Gastroesophageal sphincter (tissue), 4 donors: ENCODE measurements at regions not wholly inside any gene's neighbourhood (a gene's known extent, or its start where the extent isn't known, plus 50 kb on each side); places are given as distances from the start of the nearest gene placed in this dataset.

Source experiments
- ATAC-seq: fragments of 150-250 bp; one replicate; pipeline ENCODE4 v1.9.1; 2016; ENCODE audit warnings: mild to moderate bottlenecking, moderate library complexity
- H3K27ac ChIP-seq, 4 donors: fragments of 200-600 bp; sonication (generic) in 3 of 4; 1 replicate in 3 of 4; 2 replicates in 1 of 4; pipeline ENCODE4 v1.5.1; 2016 to 2019
- H3K27me3 ChIP-seq: fragments of 200-600 bp; sonication (generic); one replicate; pipeline ENCODE4 v1.5.1; 2019
- H3K36me3 ChIP-seq, 2 donors: fragments of 200-600 bp; sonication (generic); one replicate each; pipeline ENCODE4 v1.5.1; 2019; ENCODE audit warnings: control low read depth in 1 of 2
- H3K4me1 ChIP-seq, 3 donors: fragments of 200-600 bp; sonication (generic); 1 replicate in 2 of 3; 2 replicates in 1 of 3; pipeline ENCODE4 v1.5.1; 2016 to 2019; ENCODE audit warnings: control low read depth in 2 of 3
- H3K4me3 ChIP-seq, 2 donors: fragments of 200-600 bp; sonication (generic); one replicate each; pipeline ENCODE4 v1.5.1; 2019; ENCODE audit warnings: mild to moderate bottlenecking in 1 of 2, moderate library complexity in 1 of 2
- H3K9me3 ChIP-seq, 3 donors: fragments of 200-600 bp; sonication (generic); one replicate each; pipeline ENCODE4 v1.5.1; 2017 to 2019; ENCODE audit warnings: control low read depth in 2 of 3
- EP300 ChIP-seq: sonication (generic); formaldehyde crosslinking; IDR thresholded peaks from one replicate; pipeline ENCODE4 v1.6.1; 2017; ENCODE audit warnings: antibody characterized with exemption, mild to moderate bottlenecking
- POLR2A ChIP-seq, 2 donors: fragments of 450-650 bp; IDR thresholded peaks; one replicate each; pipeline ENCODE4 v1.6.1; 2017; ENCODE audit warnings: antibody characterized with exemption in 2 of 2, mild to moderate bottlenecking in 2 of 2, moderate library complexity in 1 of 2
- POLR2AphosphoS5 ChIP-seq: sonication (generic); formaldehyde crosslinking; IDR thresholded peaks from one replicate; pipeline ENCODE4 v1.6.1; 2017; ENCODE audit warnings: antibody characterized with exemption
- WGBS, 2 donors: methylation state at CpG; one replicate each; pipeline ENCODE4 v1.1.5; 2018; ENCODE audit warnings: low coverage in 1 of 2; 5-methylcytosine and 5-hydroxymethylcytosine counted together
- TF ChIP-seq, protein P1 (sequence below), 4 experiments: fragments of 200-600 bp in 2 of 4; fragments of 450-650 bp in 2 of 4; sonication (generic) in 1 of 4; IDR thresholded peaks; one replicate each; pipeline ENCODE4 v1.5.1; 2017 to 2019; ENCODE audit warnings: antibody characterized with exemption in 4 of 4, mild to moderate bottlenecking in 2 of 4, moderate library complexity in 2 of 4

DNA sequence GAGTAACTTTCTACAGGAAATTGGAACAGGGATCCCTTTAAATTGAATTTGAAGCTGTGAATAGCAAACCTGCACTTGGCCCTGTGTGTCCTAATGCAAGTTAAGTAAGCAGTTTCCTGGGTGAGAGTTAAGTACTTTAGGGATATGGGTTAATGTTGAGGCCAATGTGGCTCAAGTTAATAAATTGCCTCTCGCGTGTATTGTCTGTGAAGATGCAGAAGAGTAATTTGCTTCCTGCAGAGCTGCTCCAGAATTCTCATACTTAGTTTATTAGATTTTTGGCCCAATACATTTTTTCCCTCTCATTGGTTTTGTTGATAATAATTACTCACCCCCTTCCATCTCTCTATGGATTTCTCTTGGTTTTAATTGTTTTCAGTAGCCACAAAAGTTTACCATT is 86.5 kb downstream of the SLC25A47 start:
- no peak overlapping the region for H3K4me3 ChIP-seq
- H3K36me3 ChIP-seq: no peaks in the 10 kb centered on the region
- H3K4me1 ChIP-seq: peaks cover 0 to 11% (median 4%) of the 10 kb centered on the region in 3 donors
- ATAC-seq: no peak
- H3K9me3 ChIP-seq: no peaks in the 10 kb centered on the region
- 38% methylated on average over 2 of the region's 2 CpGs; no CpG with 5 or more reads in 1 of the 2 donors for WGBS, 2 donors
- no peak overlapping the region for H3K27ac ChIP-seq
- no peaks in the 10 kb centered on the region for H3K27me3 ChIP-seq
- TF ChIP-seq POLR2AphosphoS5: no peak

DNA sequence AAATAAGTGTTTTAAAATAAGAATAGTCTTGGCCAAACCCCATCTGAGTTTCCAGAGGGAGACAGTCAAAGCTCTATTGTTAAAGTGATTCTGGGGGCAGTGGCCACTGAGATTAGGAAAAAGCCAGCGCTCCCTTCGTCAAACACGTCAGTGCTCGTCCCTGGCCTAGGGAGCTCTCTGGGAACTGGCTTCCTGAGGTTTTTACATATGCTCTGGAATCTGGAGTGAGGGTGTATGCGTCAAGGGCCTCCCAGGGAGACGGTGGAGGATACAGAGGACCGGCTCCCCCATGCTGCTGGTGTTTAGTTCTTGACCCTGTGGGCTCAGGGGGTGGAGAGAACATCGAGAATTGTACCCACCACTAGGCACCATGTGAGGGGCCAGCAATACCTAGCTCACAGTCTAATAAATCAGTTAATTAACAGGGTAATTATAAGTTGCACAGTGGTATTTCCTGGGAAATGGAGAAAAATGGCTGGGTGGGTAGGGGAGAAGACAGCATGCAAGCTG is 87.0 kb downstream of the SLC25A47 start:
- no peak for TF ChIP-seq EP300
- no peak for TF ChIP-seq POLR2AphosphoS5
- no peak for TF ChIP-seq POLR2A (IDR thresholded peaks at IDR 0.05)
- TF ChIP-seq, protein P1, sequence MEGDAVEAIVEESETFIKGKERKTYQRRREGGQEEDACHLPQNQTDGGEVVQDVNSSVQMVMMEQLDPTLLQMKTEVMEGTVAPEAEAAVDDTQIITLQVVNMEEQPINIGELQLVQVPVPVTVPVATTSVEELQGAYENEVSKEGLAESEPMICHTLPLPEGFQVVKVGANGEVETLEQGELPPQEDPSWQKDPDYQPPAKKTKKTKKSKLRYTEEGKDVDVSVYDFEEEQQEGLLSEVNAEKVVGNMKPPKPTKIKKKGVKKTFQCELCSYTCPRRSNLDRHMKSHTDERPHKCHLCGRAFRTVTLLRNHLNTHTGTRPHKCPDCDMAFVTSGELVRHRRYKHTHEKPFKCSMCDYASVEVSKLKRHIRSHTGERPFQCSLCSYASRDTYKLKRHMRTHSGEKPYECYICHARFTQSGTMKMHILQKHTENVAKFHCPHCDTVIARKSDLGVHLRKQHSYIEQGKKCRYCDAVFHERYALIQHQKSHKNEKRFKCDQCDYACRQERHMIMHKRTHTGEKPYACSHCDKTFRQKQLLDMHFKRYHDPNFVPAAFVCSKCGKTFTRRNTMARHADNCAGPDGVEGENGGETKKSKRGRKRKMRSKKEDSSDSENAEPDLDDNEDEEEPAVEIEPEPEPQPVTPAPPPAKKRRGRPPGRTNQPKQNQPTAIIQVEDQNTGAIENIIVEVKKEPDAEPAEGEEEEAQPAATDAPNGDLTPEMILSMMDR (IDR thresholded peaks at IDR 0.05): no peak
- WGBS, 2 donors: 62 to 77% methylated on average over 2 to 3 of the region's 8 CpGs
- ATAC-seq: no peak
- Histone ChIP-seq H3K27me3 (no peaks in the 10 kb centered on the region), H3K4me3 (no peak overlapping the region), H3K27ac (no peak overlapping the region), H3K9me3 (no peaks in the 10 kb centered on the region), H3K36me3 (no peaks in the 10 kb centered on the region), H3K4me1 (peaks cover 0 to 11% (median 4%) of the 10 kb centered on the region in 3 donors)

DNA sequence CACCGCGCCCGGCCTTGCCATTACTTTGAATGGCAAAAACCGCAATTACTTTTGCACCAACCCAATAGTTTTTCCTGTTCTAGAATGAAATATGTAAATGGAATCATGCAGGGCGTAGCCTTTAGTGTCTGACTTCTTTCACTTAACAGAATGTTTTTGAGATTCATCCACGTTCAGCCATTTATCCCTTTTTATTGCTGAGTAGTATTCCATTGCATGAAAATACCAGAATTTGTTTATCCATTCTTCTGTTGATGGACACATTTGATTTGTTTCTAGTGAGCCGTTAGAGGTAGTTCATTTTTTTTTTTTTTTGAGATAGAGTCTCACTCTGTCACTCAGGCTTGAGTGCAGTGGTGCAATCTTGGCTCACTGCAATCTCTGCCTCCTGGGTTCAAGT is 90.6 kb downstream of the SLC25A47 start:
- no peak overlapping the region for H3K27ac ChIP-seq
- no peaks in the 10 kb centered on the region for H3K27me3 ChIP-seq
- 92 to 95% methylated on average over 6 to 7 of the region's 7 CpGs for WGBS, 2 donors
- H3K36me3 ChIP-seq: no peaks in the 10 kb centered on the region
- no peak for TF ChIP-seq POLR2AphosphoS5
- no peak for TF ChIP-seq EP300
- TF ChIP-seq, protein P1 (IDR thresholded peaks at IDR 0.05): no peak
- TF ChIP-seq POLR2A (IDR thresholded peaks at IDR 0.05): no peak
- H3K9me3 ChIP-seq: no peaks in the 10 kb centered on the region
- H3K4me1 ChIP-seq: peaks cover 0 to 4% (median 3%) of the 10 kb centered on the region in 3 donors
- H3K4me3 ChIP-seq: no peak overlapping the region
- ATAC-seq: no peak

DNA sequence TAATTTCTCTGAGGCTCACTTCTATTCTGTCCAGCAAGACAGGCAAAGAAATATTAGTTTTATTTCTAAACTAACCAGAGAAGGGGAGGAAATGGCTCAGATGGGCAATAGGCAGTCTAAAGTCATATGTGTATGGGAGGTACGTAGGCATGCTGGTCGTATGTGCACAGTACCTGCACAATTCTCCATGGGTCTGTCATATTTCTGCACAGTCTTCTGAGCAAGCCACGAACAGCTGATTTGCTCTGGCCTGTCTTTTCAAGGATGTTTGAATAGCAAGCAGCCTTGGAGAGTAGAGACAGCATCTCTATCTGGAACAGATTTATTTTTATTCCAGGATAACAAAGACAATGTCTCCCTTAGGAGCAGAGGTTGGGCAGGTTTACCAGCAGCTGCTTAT is 92.1 kb downstream of the SLC25A47 start:
- 75 to 98% methylated on average over 3 of the region's 3 CpGs for WGBS, 2 donors
- Histone ChIP-seq H3K9me3 (no peaks in the 10 kb centered on the region), H3K27ac (no peak overlapping the region), H3K4me1 (peaks cover 0 to 4% (median 3%) of the 10 kb centered on the region in 3 donors), H3K27me3 (no peaks in the 10 kb centered on the region), H3K4me3 (no peak overlapping the region), H3K36me3 (no peaks in the 10 kb centered on the region)
- no peak for ATAC-seq
- no peak for TF ChIP-seq EP300
- no peak for TF ChIP-seq POLR2A (IDR thresholded peaks at IDR 0.05)
- TF ChIP-seq, protein P1 (IDR thresholded peaks at IDR 0.05): no peak
- no peak for TF ChIP-seq POLR2AphosphoS5

DNA sequence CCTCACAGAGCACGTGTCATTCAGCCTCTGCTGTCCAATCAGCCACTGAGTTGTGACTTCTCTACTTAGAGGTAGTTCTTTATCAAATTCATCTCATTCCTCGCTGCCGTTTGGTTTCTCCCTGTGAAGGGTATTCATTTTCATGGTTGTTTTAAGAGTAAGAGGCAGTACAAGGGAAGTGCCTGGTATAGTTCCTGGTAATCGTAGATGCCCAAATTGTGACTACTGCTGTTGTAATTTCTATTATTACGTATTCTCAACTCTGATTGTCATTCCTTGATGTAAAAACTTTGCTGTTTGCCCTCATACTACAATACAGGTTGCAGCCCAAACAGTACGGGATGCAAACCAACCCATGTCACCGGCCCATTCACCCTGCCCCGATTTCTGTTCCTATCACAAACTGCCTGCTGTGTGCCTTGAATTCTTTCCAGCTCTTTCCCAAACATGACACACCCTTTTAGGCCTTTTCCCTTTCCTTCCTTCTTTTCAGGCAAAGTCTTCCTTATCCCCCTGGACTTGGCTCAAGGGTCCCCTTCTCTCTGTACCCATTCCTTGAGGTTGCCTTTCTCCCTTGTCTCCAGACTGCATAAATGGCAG is 93.0 kb downstream of the SLC25A47 start:
- ATAC-seq: no peak
- H3K27ac ChIP-seq: no peak overlapping the region
- H3K36me3 ChIP-seq: no peaks in the 10 kb centered on the region
- 78 to 87% methylated on average over 6 to 8 of the region's 8 CpGs for WGBS, 2 donors
- no peaks in the 10 kb centered on the region for H3K27me3 ChIP-seq
- no peaks in the 10 kb centered on the region for H3K9me3 ChIP-seq
- peaks cover 0 to 4% (median 3%) of the 10 kb centered on the region in 3 donors for H3K4me1 ChIP-seq
- TF ChIP-seq EP300: no peak
- TF ChIP-seq POLR2AphosphoS5: no peak
- TF ChIP-seq, protein P1 (IDR thresholded peaks at IDR 0.05): no peak
- TF ChIP-seq POLR2A (IDR thresholded peaks at IDR 0.05): no peak
- H3K4me3 ChIP-seq: no peak overlapping the region
